ENCODE measurements at regions not wholly inside any gene's neighbourhood (a gene's known extent, or its start where the extent isn't known, plus 50 kb on each side); places are given as distances from the start of the nearest gene placed in this dataset.

GRCh38 chr12:30323008-30323407, 372.7 kb downstream of the IPO8 start:
- Histone ChIP-seq H3K79me2 (no peaks in the 10 kb centered on the region), H3K9me2 (replicated peaks; ENCODE audit: insufficient read depth) (no peaks in the 10 kb centered on the region), H3K4me2 (no peak overlapping the region), H3K4me3 (no peak overlapping the region), H4K20me1 (ENCODE audit: insufficient read depth, poor library complexity, severe bottlenecking) (no peaks in the 10 kb centered on the region), H3K36me3 (replicated peaks; ENCODE audit: insufficient read depth, low read depth) (no peaks in the 10 kb centered on the region), H2AFZ (no peak overlapping the region), H3K27me3 (no peaks in the 10 kb centered on the region), H3K9me3 (ENCODE audit: low read depth) (no peaks in the 10 kb centered on the region), H3K4me1 (ENCODE audit: insufficient read depth) (no peaks in the 10 kb centered on the region), H3K27ac (no peak overlapping the region)
- DNase-seq (ENCODE audit: low spot score): no peak
- TF ChIP-seq, protein P1, sequence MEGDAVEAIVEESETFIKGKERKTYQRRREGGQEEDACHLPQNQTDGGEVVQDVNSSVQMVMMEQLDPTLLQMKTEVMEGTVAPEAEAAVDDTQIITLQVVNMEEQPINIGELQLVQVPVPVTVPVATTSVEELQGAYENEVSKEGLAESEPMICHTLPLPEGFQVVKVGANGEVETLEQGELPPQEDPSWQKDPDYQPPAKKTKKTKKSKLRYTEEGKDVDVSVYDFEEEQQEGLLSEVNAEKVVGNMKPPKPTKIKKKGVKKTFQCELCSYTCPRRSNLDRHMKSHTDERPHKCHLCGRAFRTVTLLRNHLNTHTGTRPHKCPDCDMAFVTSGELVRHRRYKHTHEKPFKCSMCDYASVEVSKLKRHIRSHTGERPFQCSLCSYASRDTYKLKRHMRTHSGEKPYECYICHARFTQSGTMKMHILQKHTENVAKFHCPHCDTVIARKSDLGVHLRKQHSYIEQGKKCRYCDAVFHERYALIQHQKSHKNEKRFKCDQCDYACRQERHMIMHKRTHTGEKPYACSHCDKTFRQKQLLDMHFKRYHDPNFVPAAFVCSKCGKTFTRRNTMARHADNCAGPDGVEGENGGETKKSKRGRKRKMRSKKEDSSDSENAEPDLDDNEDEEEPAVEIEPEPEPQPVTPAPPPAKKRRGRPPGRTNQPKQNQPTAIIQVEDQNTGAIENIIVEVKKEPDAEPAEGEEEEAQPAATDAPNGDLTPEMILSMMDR (IDR thresholded peaks at IDR 0.05; ENCODE audit: poor library complexity): no peak
- no peak for TF ChIP-seq EZH2 (IDR thresholded peaks at IDR 0.05; ENCODE audit: borderline replicate concordance)
- no peak for TF ChIP-seq EZH2phosphoT487 (IDR thresholded peaks at IDR 0.05; ENCODE audit: low read depth, severe bottlenecking, unreplicated experiment)
- WGBS (ENCODE audit: low lambda C conversion rate, missing lambda C conversion rate): 55% methylated on average over 3 of the region's 4 CpGs

DNA sequence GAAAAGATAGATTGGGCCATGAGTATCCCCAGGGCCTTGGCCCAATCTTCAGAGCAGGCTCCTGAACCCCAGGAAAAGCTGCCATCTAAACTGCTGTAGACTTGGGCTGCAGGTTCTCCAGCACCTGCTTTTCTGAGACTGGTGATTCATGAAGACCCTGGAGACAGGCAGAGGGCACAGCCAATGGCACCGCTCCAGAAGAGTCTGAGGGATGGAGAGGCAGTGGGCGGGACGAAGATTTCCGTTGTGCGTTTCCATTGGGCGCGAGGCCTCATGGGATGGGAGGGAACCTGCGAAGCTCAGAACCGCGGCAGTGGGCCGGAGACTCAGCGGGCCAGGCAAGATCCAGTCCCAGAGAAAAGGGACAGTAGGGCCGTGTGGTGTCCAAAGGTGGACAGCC, 375.1 kb downstream of the IPO8 start:
- WGBS (ENCODE audit: low lambda C conversion rate, missing lambda C conversion rate): 99% methylated on average over 13 of the region's 13 CpGs

GRCh38 chr12:30314506-30315100, 381.1 kb downstream of the IPO8 start:
- Histone ChIP-seq H2AFZ (no peak overlapping the region), H3K9me2 (replicated peaks; ENCODE audit: insufficient read depth) (no peaks in the 10 kb centered on the region), H3K27ac (no peak overlapping the region), H3K4me3 (no peak overlapping the region), H3K79me2 (no peaks in the 10 kb centered on the region), H3K4me2 (no peak overlapping the region), H4K20me1 (ENCODE audit: insufficient read depth, poor library complexity, severe bottlenecking) (no peaks in the 10 kb centered on the region), H3K27me3 (no peaks in the 10 kb centered on the region), H3K36me3 (replicated peaks; ENCODE audit: insufficient read depth, low read depth) (no peaks in the 10 kb centered on the region), H3K4me1 (ENCODE audit: insufficient read depth) (peaks cover 4% of the 10 kb centered on the region), H3K9me3 (ENCODE audit: low read depth) (no peaks in the 10 kb centered on the region)
- DNase-seq (ENCODE audit: low spot score): no peak
- 59% methylated on average over 5 of the region's 5 CpGs for WGBS (ENCODE audit: low lambda C conversion rate, missing lambda C conversion rate)
- TF ChIP-seq EZH2 (IDR thresholded peaks at IDR 0.05; ENCODE audit: borderline replicate concordance) (no peak), EZH2phosphoT487 (IDR thresholded peaks at IDR 0.05; ENCODE audit: low read depth, severe bottlenecking, unreplicated experiment) (no peak)
- TF ChIP-seq, protein P1 (IDR thresholded peaks at IDR 0.05; ENCODE audit: poor library complexity): no peak

More for the DNA sequence above, 375.1 kb downstream of the IPO8 start:
- no peak overlapping the region for H2AFZ ChIP-seq
- no peak overlapping the region for H3K27ac ChIP-seq
- no peaks in the 10 kb centered on the region for H3K27me3 ChIP-seq
- H3K9me3 ChIP-seq (ENCODE audit: low read depth): no peaks in the 10 kb centered on the region
- no peaks in the 10 kb centered on the region for H4K20me1 ChIP-seq (ENCODE audit: insufficient read depth, poor library complexity, severe bottlenecking)
- H3K4me3 ChIP-seq: no peak overlapping the region
- no peaks in the 10 kb centered on the region for H3K79me2 ChIP-seq
- no peaks in the 10 kb centered on the region for H3K36me3 ChIP-seq (replicated peaks; ENCODE audit: insufficient read depth, low read depth)
- no peak for DNase-seq (ENCODE audit: low spot score)
- no peak overlapping the region for H3K4me2 ChIP-seq
- H3K9me2 ChIP-seq (replicated peaks; ENCODE audit: insufficient read depth): no peaks in the 10 kb centered on the region
- TF ChIP-seq EZH2phosphoT487 (IDR thresholded peaks at IDR 0.05; ENCODE audit: low read depth, severe bottlenecking, unreplicated experiment) (no peak), EZH2 (IDR thresholded peaks at IDR 0.05; ENCODE audit: borderline replicate concordance) (no peak)
- TF ChIP-seq, protein P1 (IDR thresholded peaks at IDR 0.05; ENCODE audit: poor library complexity): no peak
- no peaks in the 10 kb centered on the region for H3K4me1 ChIP-seq (ENCODE audit: insufficient read depth)
